ENCODE measurements at regions not wholly inside any gene's neighbourhood (a gene's known extent, or its start where the extent isn't known, plus 50 kb on each side); places are given as distances from the start of the nearest gene placed in this dataset.

DNA sequence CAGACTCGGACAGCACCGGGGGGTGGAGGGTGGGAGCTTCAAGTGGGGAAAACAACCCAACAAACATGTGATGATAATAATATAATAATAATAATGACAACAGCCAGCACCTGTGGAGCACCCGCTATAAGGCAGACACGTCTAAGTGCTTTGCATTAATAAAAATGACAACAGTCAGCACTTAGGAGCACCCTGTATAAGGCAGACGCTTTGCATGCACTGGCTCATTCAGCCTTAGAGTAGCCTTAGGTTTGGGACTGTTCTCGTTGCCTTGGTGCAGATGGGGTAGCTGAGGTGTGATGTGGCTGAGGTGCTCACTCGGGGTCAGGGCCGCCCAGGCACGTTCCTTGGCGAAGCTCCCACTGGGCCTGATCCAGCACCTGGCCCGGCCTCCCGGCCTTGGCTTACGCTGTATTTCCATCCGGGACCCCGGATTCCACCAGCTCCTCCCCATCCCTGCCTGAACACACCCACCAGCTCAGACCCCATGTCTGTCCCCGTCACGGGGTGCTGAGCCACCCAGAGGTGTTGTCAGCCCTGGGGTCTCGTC is 144.0 kb upstream of the CIBAR2 start:
- DNase-seq (ENCODE audit: low read depth in 2 of 2) = no peak

DNA sequence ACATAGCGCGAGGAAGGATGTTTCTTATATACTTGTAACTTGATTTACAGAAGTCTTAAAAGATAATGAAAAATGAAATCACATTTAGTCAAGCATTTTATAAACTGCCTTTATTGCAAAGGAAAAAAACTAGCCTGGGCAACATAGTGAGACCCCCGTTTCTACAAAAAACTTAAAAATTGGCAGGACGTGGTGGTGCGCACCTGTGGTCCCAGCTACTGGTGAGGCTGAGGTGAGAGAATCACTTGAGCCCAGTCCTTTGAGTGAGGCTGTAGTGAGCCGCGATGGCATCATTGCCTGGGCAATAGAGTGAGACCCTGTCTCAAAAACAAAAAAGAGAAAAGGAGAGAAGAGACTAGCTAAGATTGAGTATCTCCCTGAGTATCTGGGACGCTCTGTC is 145.2 kb upstream of the CIBAR2 start:
- no peak for DNase-seq (ENCODE audit: low read depth in 2 of 2)

DNA sequence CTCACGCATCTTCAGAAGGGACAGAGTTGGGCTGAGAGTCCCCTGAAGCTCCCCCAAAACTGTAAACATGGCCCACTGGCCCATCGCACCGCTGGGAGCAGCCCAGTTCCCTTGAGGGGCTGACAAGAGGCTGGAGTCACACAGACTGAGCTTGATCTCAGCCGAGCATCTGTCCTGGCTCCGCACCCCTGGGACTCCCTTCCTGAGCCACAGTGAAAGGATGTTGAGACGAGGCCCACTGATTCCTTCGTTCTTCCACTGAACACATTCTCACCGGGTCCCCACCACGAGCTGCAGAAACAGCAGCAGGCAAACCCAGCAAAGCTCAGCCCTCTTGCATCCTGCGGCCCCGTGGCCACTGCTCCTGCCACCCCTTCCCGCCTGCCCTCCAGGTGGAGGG is 145.9 kb upstream of the CIBAR2 start:
- no peak for DNase-seq (ENCODE audit: low read depth in 2 of 2)

DNA sequence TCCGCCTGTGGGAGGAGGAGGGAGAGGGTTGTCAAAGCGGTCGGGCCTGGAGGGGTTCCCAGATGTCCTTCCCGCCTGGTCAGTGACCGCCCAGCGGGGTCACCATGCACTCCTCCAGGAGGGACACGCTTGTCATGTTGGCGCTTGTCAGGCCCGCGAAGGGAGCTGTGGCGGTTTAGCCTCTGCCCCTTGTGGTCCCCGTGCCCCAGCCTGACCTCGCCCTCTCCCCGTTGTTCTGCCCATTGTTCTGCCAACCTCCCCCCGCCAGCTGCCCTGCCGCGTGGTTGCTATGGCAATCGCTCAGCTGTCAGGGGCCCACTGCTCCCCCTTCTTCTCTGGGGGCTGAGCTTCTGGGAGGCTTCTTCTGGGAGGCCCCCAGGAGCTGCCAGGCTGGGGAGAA is 146.4 kb upstream of the CIBAR2 start:
- DNase-seq (ENCODE audit: low read depth in 2 of 2) = no peak

DNA sequence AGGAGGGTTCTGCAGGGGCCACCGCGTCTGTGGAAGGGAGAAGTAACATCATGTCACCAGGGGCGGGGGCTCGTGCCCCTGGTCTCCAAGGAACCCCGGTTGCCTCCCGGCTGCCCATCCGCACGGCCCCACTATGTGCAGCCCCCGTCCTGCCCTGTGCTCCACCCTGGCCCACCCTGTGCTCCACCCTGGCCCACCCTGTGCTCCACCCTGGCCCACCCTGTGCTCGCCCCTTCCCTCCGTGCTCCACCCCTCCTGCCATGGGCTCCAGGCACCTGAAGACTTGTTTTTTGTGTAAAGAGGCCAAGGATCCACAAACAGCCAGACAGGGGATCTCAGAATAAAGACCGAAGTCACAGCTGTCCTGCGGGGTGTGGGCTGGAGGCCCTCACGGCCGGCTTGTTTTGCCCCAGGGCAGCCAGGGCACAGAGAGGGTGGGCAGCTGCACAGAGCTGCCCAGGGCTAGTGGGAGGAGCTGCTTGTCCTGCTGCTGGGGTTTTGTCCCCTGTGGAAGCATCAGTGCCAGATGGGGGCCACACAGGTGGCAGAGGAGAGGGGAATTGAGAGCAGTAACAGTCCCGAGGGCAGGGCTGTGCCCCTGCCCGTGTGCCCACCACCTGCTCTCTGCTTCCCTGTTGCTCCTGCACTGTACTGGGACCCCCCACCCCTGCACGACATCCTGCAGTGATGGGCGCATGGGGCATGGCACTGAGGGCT is 147.0 kb upstream of the CIBAR2 start:
- DNase-seq (ENCODE audit: low read depth in 2 of 2) = no peak

DNA sequence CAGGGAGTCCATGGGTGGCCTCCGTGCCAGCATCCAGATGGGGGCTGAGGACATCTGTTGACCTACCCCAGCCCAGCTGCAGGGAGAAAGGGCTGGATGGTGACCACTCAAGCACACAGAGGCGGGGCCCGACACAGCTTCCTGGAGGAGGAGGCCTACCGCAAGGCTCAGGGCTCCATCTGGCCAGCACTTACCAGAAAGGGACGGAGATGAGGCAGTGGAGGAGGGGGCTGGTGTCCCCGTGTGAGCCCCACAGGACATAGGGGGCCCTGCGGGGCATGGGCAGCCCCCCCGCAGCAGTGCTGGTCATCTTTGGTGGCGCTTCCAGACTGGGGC is 147.5 kb upstream of the CIBAR2 start:
- no peak for DNase-seq (ENCODE audit: low read depth in 2 of 2)

DNA sequence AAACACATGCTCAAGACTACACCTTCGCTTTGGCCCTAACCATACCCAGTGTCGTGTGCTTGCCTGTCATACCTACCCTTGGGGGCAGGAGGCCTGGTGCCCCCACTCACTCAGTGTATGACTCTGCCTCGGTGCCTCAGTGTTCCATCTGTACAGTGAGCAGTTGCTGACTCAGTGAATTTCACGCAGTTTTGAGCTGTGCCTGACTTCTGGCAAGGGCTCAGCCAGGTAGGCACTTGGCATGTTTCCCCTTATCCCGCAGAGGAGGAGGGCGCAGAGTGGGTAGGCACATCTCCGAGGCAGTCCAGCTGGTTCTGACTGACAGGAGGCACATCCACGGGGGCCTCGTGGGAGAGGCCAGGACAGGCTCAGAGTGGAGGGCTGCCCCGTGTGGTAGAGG is 148.9 kb upstream of the CIBAR2 start:
- no peak for DNase-seq (ENCODE audit: low read depth in 2 of 2)

DNA sequence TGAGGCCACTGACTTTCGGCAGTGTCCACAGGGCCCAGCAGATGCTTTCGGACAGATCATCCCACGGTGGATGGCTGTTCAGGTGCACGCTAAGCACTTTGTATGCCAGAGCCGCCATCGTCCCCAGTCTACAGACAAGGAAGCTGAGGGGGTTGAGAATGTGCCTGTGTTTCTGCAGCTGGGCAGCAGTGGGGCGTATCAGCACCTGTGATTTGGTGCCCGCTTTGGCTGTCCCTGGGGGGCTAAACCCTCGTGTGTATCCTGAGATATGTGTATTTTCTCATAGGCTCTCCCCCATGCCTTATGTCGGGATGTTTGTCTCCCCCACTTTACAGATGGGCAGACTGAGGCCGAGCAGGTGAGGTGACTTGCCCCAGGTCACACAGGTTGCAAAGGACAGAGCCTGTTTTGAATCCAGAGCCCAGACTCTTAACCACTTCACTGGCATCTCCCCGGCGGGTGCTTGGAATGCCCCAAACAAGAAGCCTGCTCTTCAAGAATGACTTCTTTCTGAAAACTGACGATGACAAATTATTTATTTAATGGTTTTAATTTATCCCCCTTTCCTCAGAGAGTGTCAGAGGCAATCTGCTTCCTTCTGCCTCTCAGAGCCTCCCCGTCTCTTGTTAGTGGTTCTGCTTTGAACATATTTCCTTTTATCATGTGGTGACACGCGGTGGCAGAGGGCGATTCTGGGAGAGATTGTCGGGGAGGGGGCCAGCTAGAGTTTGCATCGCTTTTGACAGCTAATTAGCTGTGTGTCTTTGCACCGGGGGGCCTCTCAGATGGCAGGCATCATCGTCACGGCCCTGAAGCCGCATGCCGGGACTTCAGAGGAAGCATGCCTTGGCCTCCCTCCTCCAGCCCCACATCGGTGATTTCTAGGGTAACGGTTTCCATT is 149.6 kb upstream of the CIBAR2 start:
- DNase-seq (ENCODE audit: low read depth in 2 of 2) = no peak

DNA sequence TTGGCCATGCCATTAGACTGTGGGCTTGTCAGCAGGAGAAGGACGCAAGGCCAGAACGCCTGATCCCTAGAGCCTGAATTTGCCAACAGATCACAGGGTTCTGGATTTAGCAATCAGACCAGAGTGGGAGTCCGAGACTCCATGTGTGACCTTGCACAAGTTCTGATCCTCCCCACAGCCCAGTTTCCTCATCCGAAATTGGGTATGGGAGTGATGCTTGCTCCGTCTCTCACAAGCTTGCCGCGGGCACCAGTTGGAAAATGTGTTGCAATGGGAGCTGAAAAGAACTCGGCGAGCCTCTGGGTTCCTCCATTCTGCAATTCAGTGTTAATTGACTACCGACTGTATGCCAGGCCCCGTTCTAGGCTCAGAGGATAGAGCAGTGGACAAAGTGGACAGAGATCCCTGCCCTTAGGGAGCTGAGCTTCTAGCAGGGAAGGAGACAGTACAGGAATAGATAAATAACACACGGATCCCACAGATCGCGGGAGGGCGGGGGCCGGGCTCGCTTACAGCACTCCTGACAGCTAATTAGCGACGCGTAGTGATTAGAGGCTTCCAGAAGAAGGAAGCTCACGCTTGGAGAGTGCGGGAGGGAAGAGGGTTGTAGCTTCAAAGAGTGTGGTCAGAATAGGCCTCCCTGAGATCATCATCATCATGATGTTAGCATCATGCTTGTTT is 150.4 kb upstream of the CIBAR2 start:
- no peak for DNase-seq (ENCODE audit: low read depth in 2 of 2)

DNA sequence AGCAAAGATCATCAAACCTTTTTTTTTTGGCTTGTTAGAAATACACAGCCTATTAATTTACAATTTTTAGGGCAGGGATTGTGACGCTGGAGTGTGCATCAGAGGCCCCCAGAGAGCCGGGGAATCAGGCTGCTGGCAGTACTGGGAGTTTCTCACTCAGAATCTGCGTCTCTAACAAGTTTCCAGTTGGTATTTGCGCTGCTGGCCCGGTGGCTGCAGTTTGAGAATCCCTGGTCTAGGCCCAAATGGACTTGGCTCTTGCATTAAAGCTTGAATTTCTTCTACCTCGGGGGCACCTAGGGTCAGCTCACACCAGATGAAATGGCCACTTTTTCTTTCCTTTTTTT is 150.9 kb upstream of the CIBAR2 start:
- no peak for DNase-seq (ENCODE audit: low read depth in 2 of 2)

DNA sequence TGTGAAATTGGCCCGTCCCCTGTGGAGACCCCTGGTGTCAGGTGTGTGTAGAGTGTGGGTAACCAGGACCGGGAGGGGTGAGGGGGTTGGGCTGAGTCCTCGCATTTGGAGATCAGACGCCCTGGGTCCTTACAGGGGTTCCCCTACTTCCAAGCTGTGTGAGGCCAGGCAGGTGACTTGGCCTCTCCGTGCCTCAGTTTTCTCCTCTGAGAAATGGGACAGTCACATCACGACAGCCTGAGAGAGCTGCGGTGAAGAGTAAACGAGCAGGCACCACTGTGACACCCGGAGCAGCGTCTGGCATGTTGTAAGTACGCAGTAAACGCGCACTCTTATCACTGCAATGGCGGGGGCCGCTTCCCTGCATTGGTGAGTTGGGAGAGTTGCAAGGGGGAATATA is 152.5 kb upstream of the CIBAR2 start:
- DNase-seq (ENCODE audit: low read depth in 2 of 2) = no peak

DNA sequence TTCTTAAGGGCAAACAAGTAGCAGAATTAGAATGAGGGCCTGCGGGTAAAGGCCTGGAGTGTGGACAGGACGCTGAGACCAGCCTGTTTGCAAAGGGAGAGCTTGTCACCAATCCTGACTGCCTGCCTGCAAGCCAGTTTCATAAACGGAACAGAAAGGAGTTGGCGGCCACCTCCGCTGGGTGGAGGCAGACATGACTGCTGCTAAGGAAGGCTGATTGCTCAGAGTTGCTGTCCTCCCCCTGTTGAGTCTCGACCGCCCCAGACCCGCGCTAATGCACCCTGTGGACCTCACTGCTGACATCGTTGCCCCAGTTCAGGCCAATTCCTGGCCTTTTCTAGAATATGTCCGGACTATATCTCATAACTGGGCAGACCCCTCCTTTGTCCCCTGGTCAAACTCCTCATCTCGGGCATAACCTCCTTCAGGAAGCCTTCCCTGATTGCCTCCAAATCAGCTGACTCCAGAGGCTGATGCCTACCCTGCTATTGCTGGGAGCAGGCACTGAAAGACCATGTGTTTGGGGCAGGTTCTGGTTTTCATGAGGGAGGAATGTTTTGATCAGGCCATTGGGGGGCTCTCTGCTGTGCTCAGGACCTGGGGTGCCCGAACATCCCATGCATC is 153.0 kb upstream of the CIBAR2 start:
- no peak for DNase-seq (ENCODE audit: low read depth in 2 of 2)

DNA sequence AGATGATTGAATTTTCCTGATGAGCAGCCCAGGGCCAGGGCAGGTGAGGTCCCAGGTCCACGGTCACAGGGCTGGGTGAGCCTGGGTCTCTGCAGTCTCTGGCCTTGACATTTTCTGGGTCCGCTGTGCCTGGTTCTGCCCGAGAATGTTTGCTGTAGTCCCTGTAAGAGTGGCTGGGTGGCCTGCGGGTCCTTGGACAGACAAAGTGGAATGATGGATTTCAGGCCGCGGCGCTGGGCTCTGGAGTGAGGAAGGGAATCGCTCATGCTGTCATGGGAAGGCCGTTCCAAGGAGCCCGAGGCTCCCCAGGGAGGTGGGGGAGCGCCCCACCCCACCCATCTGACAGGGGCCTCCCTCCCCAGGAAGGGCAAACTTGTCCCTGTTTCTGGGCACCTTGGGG is 153.5 kb upstream of the CIBAR2 start:
- no peak for DNase-seq (ENCODE audit: low read depth in 2 of 2)

DNA sequence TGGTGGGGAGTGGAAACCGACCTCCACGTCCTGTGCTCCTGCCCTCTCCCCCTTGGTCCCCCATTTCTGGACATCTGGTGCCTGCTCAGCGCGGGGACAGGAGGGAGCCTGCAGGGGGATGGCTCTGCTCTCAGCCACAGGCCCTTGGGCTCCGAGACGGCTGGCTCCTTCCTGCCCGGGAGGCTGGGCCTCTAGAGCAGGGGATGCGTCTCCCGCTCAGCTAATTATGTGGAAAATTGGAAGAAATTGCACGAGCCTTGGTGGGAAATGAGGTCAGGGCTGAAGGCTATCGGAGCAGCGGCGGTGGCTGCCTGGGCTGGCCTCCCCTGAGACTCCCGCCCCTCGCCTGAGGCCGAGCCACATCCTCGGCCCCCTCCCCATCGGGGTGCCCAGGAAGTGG is 154.6 kb upstream of the CIBAR2 start:
- DNase-seq (ENCODE audit: low read depth in 2 of 2) = no peak

DNA sequence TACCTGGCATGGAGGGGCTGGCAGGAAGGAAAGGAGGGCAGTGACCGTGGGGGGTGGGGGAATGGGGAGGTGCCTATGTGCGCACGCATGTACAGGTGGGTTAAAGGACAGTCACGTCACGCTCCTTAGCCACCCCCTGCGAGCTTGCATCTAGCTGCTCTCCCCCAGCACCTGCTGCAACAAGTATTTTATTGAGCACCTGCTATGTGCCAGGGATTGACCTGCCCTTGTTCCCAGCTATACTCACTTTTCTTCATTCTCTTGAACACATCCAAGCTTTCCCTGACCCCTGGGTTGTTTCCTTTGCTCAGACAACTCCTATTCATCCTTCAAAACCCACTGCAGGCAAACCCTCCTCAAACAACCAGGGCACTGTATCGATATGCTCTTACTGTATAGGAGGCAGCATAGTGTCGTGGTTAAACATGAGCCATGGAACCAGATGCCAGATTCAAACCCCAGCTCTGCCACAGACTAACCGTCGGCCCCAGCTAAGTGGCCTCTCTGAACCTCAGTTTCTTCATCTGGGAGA is 155.2 kb upstream of the CIBAR2 start:
- no peak for DNase-seq (ENCODE audit: low read depth in 2 of 2)

DNA sequence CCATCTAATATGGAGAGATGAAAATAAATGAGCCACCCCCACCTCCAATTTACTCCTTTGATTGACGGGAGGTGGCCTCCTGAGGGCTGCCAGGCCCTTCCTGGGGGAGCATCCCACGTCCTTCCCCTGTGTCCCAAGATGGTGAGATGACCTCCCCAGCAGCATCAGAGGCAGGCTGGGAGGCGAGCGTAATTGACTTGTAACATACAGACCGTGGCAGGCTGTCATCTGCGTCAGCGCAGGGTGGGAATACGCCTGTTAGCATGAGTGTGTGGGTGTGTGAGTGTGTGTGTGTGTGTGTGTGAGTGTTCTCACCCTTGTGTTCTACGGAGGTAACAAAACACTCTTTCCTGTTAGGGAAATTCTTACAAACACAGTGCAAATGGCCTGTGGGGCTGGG is 156.9 kb upstream of the CIBAR2 start:
- DNase-seq (ENCODE audit: low read depth in 2 of 2) = no peak

DNA sequence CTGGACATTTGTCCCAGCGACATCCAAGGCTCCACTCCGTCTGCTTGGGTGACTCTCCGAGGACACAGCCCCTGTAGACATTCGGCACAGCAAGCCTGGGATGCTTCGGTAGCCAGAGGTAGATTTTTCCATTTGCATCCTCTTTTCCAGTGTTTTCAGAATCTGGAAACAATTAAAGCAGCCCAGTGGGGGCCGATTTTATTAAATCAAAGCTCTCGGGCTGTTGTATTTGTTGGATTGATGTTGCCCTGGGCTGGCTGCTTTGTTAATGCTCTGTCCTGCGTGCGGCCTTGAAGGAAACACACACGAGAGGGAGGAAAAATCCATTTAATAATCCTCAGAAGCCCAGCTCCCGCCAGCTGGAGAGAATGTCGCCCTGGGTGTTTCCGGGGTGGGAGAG is 158.1 kb upstream of the CIBAR2 start:
- no peak for DNase-seq (ENCODE audit: low read depth in 2 of 2)

DNA sequence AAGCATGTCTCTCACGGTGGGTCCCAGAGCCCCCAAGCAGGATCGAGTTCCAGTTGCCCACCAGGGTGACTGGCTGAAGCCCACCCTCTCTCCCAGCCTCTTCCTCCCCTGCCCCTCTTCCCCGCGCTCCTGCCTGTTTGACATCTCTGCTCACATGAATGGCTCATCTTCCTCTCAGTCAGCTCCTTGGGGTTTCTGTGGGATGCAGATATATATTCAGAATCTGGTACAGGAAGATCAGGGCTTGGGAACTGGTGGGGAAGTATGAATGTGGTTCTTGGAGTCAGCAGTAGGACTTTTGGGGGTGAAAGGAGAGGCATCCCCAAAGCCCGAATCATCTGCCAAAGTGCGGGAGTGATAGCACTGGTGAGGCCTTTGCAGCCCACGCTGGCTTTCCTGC is 158.9 kb upstream of the CIBAR2 start:
- no peak for DNase-seq (ENCODE audit: low read depth in 2 of 2)

DNA sequence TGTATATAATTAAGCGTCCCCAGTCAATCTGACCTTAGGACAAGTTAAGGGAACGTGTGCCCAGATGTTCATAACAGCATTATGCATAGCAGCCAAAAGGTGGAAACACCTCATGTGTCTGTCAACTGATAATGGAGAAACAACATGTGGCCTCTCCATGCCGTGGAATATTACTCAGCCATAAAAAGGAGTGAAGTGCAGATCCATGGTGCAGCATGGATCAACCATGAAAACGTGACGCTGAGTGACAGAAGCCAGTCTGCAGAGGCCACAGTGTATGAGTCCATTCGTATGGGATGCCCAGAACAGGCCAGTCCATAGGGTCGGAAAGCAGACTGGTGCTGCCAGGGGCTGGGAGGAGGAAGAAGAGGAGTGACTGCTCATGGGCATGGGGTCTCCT is 161.0 kb upstream of the CIBAR2 start:
- no peak for DNase-seq (ENCODE audit: low read depth in 2 of 2)

DNA sequence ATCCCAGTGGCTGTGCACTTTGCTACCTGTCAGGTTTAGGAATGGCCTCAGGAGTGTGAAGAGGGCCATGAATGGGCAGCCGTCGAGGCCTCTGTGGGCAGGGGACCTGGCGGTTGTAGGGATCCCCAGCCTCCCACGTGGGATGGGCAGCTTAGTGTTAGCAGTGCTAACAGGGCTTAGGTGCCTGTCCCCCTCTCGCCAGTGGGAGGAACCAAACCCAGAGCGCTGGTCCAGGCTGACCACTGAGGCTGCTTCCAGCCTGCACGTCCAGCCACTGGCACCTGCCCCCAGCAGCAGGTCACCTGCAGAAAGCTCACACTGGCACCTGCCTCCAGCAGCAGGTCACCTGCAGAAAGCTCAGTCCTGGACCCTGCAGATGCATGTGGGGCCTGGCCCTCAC is 162.2 kb upstream of the CIBAR2 start:
- DNase-seq (ENCODE audit: low read depth in 2 of 2) = no peak

DNA sequence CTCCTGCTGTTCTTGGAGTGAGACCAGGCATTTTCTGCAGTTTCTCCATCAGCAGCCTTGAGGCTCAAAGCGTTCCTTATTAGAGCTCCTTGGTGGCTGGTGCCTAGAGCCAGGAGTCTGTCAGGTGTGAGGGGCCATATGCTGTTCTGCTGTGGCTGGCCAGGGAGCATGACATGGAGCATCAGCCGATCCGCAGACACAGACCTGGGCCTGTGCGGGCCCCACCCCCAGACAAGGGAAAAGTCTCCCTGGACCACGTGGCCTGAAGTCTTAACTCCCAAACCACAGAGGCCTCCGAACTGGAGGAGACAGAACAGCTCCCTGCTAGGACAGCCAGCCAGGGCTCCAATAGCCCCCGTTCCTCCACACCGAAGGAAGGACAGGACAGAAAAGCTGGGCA is 162.7 kb upstream of the CIBAR2 start:
- DNase-seq (ENCODE audit: low read depth in 2 of 2) = no peak

Data from stimulated activated CD4-positive, alpha-beta T cell treated with anti-CD3 and anti-CD28 coated beads, Interleukin-1b, Interleukin-23, amount 100 ng/mL, for 4 hours (primary cell).